ENCODE measurements at regions not wholly inside any gene's neighbourhood (a gene's known extent, or its start where the extent isn't known, plus 50 kb on each side); places are given as distances from the start of the nearest gene placed in this dataset.

- TF ChIP-seq CTCF (IDR thresholded peaks at IDR 0.05) (no peak), ZFX (IDR thresholded peaks at IDR 0.05; ENCODE audit: borderline replicate concordance) (no peak)
Measured at GRCh38 chr5:3302228-3302627, 293.4 kb upstream of the IRX1 start.
